ENCODE measurements at regions not wholly inside any gene's neighbourhood (a gene's known extent, or its start where the extent isn't known, plus 50 kb on each side); places are given as distances from the start of the nearest gene placed in this dataset.

- no peak for TF ChIP-seq CTCF (IDR thresholded peaks at IDR 0.05; ENCODE audit: insufficient read depth, low read depth, low read length)
- no peak for DNase-seq (ENCODE audit: low read depth)
- no peak overlapping the region for H3K4me3 ChIP-seq (ENCODE audit: low read depth, low read length)
Measured at GRCh38 chr11:128313931-128314330, 273.4 kb downstream of the ETS1 start.

GRCh38 chr11:128311742-128312719 lies 275.3 kb downstream of the ETS1 start:
- no peak for DNase-seq (ENCODE audit: low read depth)
- TF ChIP-seq CTCF (IDR thresholded peaks at IDR 0.05; ENCODE audit: insufficient read depth, low read depth, low read length): no peak

GRCh38 chr11:128310676-128311445 lies 276.5 kb downstream of the ETS1 start:
- no peak for TF ChIP-seq CTCF (IDR thresholded peaks at IDR 0.05; ENCODE audit: insufficient read depth, low read depth, low read length)
- no peak for DNase-seq (ENCODE audit: low read depth)
- H3K4me3 ChIP-seq (ENCODE audit: low read depth, low read length): no peak overlapping the region

More at GRCh38 chr11:128311742-128312719, 275.3 kb downstream of the ETS1 start:
- H3K4me3 ChIP-seq (ENCODE audit: low read depth, low read length): no peak overlapping the region

- TF ChIP-seq CTCF (IDR thresholded peaks at IDR 0.05; ENCODE audit: insufficient read depth, low read depth, low read length): no peak
- H3K4me3 ChIP-seq (ENCODE audit: low read depth, low read length): no peak overlapping the region
- no peak for DNase-seq (ENCODE audit: low read depth)
Measured at GRCh38 chr11:128310005-128310404, 277.4 kb downstream of the ETS1 start.

GRCh38 chr11:128308794-128309193 lies 278.6 kb downstream of the ETS1 start:
- DNase-seq (ENCODE audit: low read depth): no peak
- no peak overlapping the region for H3K4me3 ChIP-seq (ENCODE audit: low read depth, low read length)
- TF ChIP-seq CTCF (IDR thresholded peaks at IDR 0.05; ENCODE audit: insufficient read depth, low read depth, low read length): no peak

- TF ChIP-seq CTCF (IDR thresholded peaks at IDR 0.05; ENCODE audit: insufficient read depth, low read depth, low read length): no peak
- H3K4me3 ChIP-seq (ENCODE audit: low read depth, low read length): no peak overlapping the region
- no peak for DNase-seq (ENCODE audit: low read depth)
Measured at GRCh38 chr11:128305588-128305987, 281.8 kb downstream of the ETS1 start.

All from fibroblast of villous mesenchyme (primary cell).